ENCODE measurements at regions not wholly inside any gene's neighbourhood (a gene's known extent, or its start where the extent isn't known, plus 50 kb on each side); places are given as distances from the start of the nearest gene placed in this dataset.

- TF ChIP-seq BRCA1 (IDR thresholded peaks at IDR 0.05; ENCODE audit: low read depth, low read length) (no peak), BACH1 (IDR thresholded peaks at IDR 0.05; ENCODE audit: low read length) (no peak)
Measured at GRCh38 chr9:69986970-69987369, 56.7 kb upstream of the MAMDC2 start (continued).

- H3K4ac ChIP-seq (replicated peaks; ENCODE audit: insufficient read length, low read depth, low read length): no peak overlapping the region
- H3K79me2 ChIP-seq (ENCODE audit: control insufficient read depth in 1 of 2, insufficient read depth in 2 of 2, low read length in 2 of 2): no peaks in the 10 kb centered on the region
- H2BK120ac ChIP-seq (replicated peaks; ENCODE audit: low read depth, low read length): no peak overlapping the region
- H4K8ac ChIP-seq (ENCODE audit: extremely low read depth, insufficient read depth, low read length): no peak overlapping the region
- ChIA-PET CTCF (ENCODE audit: partially characterized antibody) (interaction anchor here (1.0 to 1.1 kb wide), 2 partner anchors 25 to 126 kb away, joined by 3 read pairs; no protein-coding TSS in a partner anchor), POLR2A (ENCODE audit: partially characterized antibody) (no interaction called here)
- H3K36me3 ChIP-seq (ENCODE audit: control insufficient read depth in 2 of 4, insufficient read depth in 4 of 4, low read length in 3 of 4): no peaks in the 10 kb centered on the region
- no peak overlapping the region for H3K56ac ChIP-seq (replicated peaks; ENCODE audit: insufficient read length, low read depth, low read length)
- H3K18ac ChIP-seq (ENCODE audit: extremely low read depth, low read length): no peak overlapping the region
- no peaks in the 10 kb centered on the region for H3K27me3 ChIP-seq (replicated peaks in 1 of 4; ENCODE audit: control insufficient read depth in 3 of 4, extremely low read depth in 1 of 4, insufficient read depth in 3 of 4, low read length in 3 of 4)
- no peak overlapping the region for H3K4me2 ChIP-seq (ENCODE audit: insufficient read depth in 1 of 2, low read depth in 2 of 2, low read length in 2 of 2)
- no peaks in the 10 kb centered on the region for H3K79me1 ChIP-seq (ENCODE audit: low read depth, low read length)
- no peaks in the 10 kb centered on the region for H3K23me2 ChIP-seq (ENCODE audit: low read depth, low read length)
- no peak overlapping the region for H3K9ac ChIP-seq (replicated peaks in 1 of 4; ENCODE audit: extremely low read depth in 1 of 4, low read depth in 3 of 4, low read length in 3 of 4)
- H3K14ac ChIP-seq (ENCODE audit: insufficient read length): no peak overlapping the region
- no peak overlapping the region for H2BK20ac ChIP-seq (ENCODE audit: low read length)
- H3K23ac ChIP-seq (ENCODE audit: insufficient read length): no peak overlapping the region
- no peak overlapping the region for H3K4me3 ChIP-seq (ENCODE audit: extremely low read depth in 1 of 4, insufficient read depth in 2 of 4, low read depth in 3 of 4, low read length in 4 of 4)
- no peak overlapping the region for H2AFZ ChIP-seq (ENCODE audit: low read length)
- H4K91ac ChIP-seq (replicated peaks; ENCODE audit: insufficient read length, low read length): no peak overlapping the region
- H2BK15ac ChIP-seq (ENCODE audit: low read length): no peak overlapping the region
- H3K9me3 ChIP-seq (ENCODE audit: insufficient read depth in 2 of 2, low read depth in 1 of 2, low read length in 1 of 2): no peaks in the 10 kb centered on the region
- H2BK12ac ChIP-seq (ENCODE audit: low read depth, low read length): no peak overlapping the region
- H3K27ac ChIP-seq (ENCODE audit: low read depth, low read length): no peak overlapping the region
- no peaks in the 10 kb centered on the region for H4K20me1 ChIP-seq (replicated peaks in 1 of 2; ENCODE audit: control insufficient read depth in 1 of 2, insufficient read depth in 2 of 2, low read length in 2 of 2)
- FAIRE-seq: no peak
- no peak for DNase-seq (ENCODE audit: low read depth in 1 of 2, low spot score in 2 of 2)
- no peak overlapping the region for H2AK5ac ChIP-seq (ENCODE audit: low read depth, low read length)
- no peak overlapping the region for H2BK5ac ChIP-seq (ENCODE audit: low read depth, low read length)
- H4K5ac ChIP-seq (ENCODE audit: insufficient read length, low read depth, low read length): no peak overlapping the region
- H3K4me1 ChIP-seq (replicated peaks in 1 of 4; ENCODE audit: control insufficient read depth in 3 of 4, insufficient read depth in 4 of 4, low read length in 3 of 4): no peaks in the 10 kb centered on the region
- no peak for TF ChIP-seq ATF3 (IDR thresholded peaks at IDR 0.05; ENCODE audit: insufficient read depth, low read depth, low read length)
- no peak for TF ChIP-seq EGR1 (IDR thresholded peaks at IDR 0.05; ENCODE audit: borderline replicate concordance, low read depth, low read length)
- no peak for TF ChIP-seq CTBP2 (IDR thresholded peaks at IDR 0.05; ENCODE audit: borderline replicate concordance, insufficient read depth, insufficient read length, low read length)
- TF ChIP-seq BRCA1 (IDR thresholded peaks at IDR 0.05; ENCODE audit: low read depth, low read length): no peak
- TF ChIP-seq FOSL1 (IDR thresholded peaks at IDR 0.05; ENCODE audit: insufficient read depth, low read depth, low read length): no peak
- no peak for TF ChIP-seq HDAC2 (IDR thresholded peaks at IDR 0.05; ENCODE audit: borderline replicate concordance in 1 of 2, low read depth in 2 of 2, low read length in 2 of 2)
- TF ChIP-seq CHD1 (IDR thresholded peaks at IDR 0.05; ENCODE audit: low read depth, low read length): no peak
- TF ChIP-seq SIRT6 (IDR thresholded peaks at IDR 0.05; ENCODE audit: low read length): no peak
- no peak for TF ChIP-seq SUZ12 (IDR thresholded peaks at IDR 0.05; ENCODE audit: low read length)
- TF ChIP-seq ASH2L (IDR thresholded peaks at IDR 0.05; ENCODE audit: low read length): no peak
- no peak for TF ChIP-seq SP2 (IDR thresholded peaks at IDR 0.05; ENCODE audit: low read length)
- no peak for TF ChIP-seq BCL11A (IDR thresholded peaks at IDR 0.05; ENCODE audit: low read depth in 2 of 2, low read length in 2 of 2)
- TF ChIP-seq TAF1 (IDR thresholded peaks at IDR 0.05; ENCODE audit: low read depth, low read length): no peak
Measured at GRCh38 chr9:69987457-69987856, 56.2 kb upstream of the MAMDC2 start.

Measured in H1 (cell line).